AG10803 (cell line): ENCODE measurements at regions not wholly inside any gene's neighbourhood (a gene's known extent, or its start where the extent isn't known, plus 50 kb on each side); places are given as distances from the start of the nearest gene placed in this dataset.

Experiments used
- DNase-seq: peaks from one replicate; pipeline ENCODE4 v3.0.0; 2010; ENCODE audit warnings: low read depth
- H3K4me3 ChIP-seq: 2 replicates; pipeline ENCODE4 v1.5.1; 2011; ENCODE audit warnings: mild to moderate bottlenecking, low read length, control low read depth
- CTCF ChIP-seq: conservative IDR thresholded peaks from 2 replicates; pipeline ENCODE4 v1.5.1; 2011; ENCODE audit warnings: mild to moderate bottlenecking, low read length, control low read depth, inconsistent platforms

- no peak for TF ChIP-seq CTCF
- no peak for DNase-seq
Measured at GRCh38 chr3:62926494-62926893, 51.3 kb upstream of the CADPS start.

GRCh38 chr3:62928256-62928655, 53.0 kb upstream of the CADPS start:
- TF ChIP-seq CTCF = no peak
- H3K4me3 ChIP-seq = no peak overlapping the region
- DNase-seq = no peak

More at GRCh38 chr3:62926494-62926893, 51.3 kb upstream of the CADPS start:
- H3K4me3 ChIP-seq = no peak overlapping the region

GRCh38 chr3:62929771-62930170, 54.6 kb upstream of the CADPS start:
- DNase-seq = no peak
- no peak overlapping the region for H3K4me3 ChIP-seq
- no peak for TF ChIP-seq CTCF

- no peak for DNase-seq
- H3K4me3 ChIP-seq = no peak overlapping the region
- TF ChIP-seq CTCF = no peak
Measured at GRCh38 chr3:62935793-62936192, 60.6 kb upstream of the CADPS start.

GRCh38 chr3:62936626-62937254, 61.5 kb upstream of the CADPS start:
- no peak for TF ChIP-seq CTCF
- no peak for DNase-seq
- no peak overlapping the region for H3K4me3 ChIP-seq

- no peak for DNase-seq
- no peak overlapping the region for H3K4me3 ChIP-seq
- no peak for TF ChIP-seq CTCF
Measured at GRCh38 chr3:62938583-62938982, 63.4 kb upstream of the CADPS start.

- no peak for DNase-seq
- no peak overlapping the region for H3K4me3 ChIP-seq
- TF ChIP-seq CTCF = no peak
Measured at GRCh38 chr3:62939707-62940106, 64.5 kb upstream of the CADPS start.
